GM18907 (cell line): ENCODE measurements at regions not wholly inside any gene's neighbourhood (a gene's known extent, or its start where the extent isn't known, plus 50 kb on each side); places are given as distances from the start of the nearest gene placed in this dataset.

Experiments
- ATAC-seq: cut with Tn5 transposase; IDR thresholded peaks from one replicate; pipeline ENCODE4 v1.9.1; 2021; ENCODE audit warnings: mild to moderate bottlenecking, moderate library complexity; ENCODE audit not compliant: unreplicated experiment

DNA sequence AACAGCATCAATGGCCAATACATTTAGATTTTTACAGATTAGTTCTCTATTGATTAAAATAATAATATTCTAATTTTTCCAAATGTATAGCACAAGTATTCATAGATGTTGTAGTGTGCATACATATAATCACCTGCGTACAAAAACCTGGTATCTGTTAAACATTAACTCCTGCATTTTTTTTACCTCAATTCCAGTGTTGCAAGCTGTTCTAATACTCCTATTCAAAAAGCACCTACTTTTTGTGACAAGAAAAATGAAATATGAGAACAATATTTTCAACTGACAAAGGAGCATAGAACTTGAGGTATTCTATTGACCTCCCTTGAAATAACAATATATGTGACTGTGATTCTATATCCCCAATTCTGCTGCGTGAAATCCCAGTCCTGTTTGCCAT is 422.9 kb upstream of the PCDH20 start:
- ATAC-seq = no peak

DNA sequence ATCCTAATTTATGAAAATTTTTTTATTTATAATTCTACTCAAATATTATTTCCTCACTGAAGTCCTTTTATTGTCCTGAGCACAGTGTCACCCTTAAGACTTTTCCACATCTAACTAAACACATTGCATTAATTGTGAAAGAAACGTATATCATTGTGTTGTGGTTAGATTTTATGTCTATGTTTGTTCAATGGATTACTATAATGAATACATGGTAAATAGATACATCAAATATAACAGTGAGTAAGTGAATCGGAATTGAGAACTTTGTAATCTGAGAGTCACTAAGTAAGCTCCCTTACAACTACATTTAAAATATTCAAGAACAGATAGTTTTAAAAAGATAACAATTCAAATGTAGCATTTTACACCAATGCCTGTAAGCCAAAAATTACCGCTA is 417.6 kb upstream of the PCDH20 start:
- no peak for ATAC-seq

DNA sequence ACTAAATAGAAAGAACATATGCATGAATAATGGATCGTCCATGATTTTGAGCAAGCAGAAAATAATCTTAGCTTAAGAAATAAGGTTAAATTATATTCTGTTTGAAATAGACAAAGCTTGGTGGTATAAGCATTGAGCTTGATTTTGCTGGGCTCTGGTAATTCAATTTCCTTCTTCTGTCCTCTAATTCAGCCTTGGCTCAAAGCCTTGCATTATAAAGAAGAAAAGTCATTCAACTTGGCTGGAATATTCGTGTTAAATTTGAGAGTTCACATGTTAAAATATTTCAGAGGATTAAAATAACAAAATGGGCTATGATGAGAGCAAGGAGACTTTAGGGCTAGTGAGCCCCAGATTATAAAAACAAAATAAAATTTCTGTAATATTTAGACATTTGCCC is 415.4 kb upstream of the PCDH20 start:
- no peak for ATAC-seq

DNA sequence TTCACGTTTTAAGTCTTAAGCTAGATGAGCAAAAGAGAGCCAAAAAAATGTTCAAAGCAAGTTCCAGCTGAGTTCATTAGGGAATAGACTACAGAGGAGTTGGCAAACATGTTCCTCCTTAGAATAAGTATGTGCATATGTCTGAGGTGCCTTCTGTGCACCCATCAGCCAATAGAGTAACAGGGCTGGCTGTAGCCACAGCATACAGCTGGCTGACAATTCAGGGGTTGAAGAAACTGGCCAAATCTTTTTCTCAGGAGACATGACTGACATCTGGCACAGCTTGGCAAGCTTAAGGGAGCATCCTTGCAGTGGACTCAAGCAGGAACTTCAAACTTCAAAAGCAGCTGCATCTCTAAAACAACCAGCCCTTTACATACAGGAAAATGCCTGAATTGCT is 414.8 kb upstream of the PCDH20 start:
- ATAC-seq = no peak

DNA sequence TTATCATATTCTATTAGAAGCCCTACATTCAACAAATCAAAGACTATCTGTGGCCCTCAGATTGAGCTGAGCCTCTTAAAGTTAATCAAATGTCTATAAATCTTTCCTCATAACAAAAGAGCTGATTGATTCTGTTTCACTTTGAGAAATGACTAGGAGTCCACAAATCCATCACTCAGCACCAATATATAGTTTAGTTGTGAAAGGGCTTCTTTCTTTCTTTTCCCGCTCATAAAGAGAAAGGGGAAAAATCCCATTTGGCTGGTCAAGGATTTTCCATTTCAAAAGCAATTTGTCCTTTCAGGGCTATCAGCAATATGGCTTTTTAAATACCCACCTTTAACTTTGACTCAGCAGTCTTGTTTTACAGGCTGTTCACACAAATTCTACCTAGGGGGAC is 408.5 kb upstream of the PCDH20 start:
- no peak for ATAC-seq

DNA sequence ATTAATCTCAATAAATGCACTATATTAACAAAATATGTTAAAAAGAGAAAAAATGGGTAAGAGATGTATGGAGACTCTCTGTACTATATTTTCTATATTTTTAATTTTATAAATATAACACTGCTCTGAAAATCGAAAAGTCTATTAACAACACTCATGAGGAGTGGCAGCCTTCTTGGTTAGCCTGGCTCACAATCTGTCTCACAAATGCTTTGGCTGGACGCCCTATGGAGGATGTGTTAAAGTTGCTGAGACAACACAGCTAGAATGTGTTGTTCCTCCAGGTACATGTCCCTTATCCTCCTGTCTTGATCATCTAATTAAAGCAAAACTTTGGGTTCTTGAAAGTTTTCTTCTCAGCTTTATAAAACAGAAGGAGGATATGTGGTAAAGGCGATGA is 396.6 kb upstream of the PCDH20 start:
- ATAC-seq = no peak

DNA sequence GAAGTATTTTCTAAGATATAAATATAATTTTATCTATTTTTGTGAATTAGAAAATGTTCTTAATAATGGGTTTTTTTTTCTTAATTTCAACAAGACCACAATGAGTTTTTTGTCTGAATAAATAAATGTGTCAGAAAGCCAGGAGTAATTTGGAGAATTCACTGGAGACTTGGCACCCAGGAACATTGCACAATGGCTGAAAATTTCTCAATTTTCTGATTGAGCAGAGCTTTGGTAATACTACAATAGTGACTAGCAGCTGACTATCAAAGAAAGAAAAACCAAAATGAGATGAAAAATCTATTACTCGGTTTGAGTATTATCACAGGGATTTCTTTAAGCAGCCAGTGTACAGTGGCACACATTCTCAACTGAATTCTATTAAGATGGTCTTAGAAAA is 394.4 kb upstream of the PCDH20 start:
- no peak for ATAC-seq

DNA sequence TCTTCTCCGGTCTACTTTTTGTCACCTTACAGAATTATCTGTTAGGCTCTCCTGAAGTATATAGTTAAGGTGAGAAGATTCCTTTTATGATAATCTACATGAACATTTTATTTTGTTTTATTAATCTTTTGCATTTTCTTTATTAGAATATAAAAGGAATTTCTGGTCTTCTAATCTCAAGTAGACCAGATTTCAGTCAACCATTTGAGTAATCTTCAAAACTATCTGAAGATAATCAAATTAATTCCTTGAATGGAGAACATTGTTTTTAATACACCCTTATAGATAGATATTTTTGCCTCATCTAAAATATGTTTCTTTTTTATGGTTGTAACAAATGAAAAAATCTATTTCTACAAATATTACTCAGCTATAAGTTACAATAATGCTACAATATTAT is 381.7 kb upstream of the PCDH20 start:
- no peak for ATAC-seq

DNA sequence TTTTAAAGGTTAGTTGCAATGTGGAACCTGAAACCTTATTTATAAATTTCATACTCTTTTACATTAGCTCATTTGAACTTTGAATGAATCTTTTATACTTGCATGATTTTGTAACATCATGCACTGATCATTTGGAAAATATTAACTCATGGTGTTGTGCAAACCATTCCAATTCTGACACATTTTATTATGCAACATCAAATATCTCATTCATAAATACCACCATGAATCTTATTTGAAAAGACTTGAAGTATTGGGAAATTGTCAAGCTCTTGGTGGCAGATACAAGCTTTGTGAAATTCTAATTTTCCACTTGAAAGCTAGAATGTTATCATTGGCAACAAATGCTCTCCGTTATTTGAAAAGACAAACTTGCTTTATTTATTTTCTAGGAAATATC is 379.9 kb upstream of the PCDH20 start:
- no peak for ATAC-seq

DNA sequence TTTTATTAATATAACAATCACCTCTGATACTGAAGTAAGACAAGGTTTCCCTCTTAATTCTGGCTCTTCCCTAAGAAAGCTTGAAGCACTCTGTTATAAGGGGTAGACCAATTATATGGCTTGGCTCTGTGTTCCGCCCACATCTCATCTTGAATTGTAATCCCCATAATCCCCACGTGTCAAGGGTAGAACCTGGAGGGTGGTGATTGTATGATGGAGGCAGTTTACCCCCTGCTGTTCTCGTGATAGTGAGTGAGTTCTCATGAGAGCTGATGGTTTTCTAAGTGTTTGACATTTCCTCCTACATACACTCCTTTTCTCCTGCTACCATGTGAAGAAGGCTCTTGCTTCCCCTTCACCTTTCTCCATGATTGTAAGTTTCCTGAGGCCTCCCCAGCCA is 363.8 kb upstream of the PCDH20 start:
- no peak for ATAC-seq

DNA sequence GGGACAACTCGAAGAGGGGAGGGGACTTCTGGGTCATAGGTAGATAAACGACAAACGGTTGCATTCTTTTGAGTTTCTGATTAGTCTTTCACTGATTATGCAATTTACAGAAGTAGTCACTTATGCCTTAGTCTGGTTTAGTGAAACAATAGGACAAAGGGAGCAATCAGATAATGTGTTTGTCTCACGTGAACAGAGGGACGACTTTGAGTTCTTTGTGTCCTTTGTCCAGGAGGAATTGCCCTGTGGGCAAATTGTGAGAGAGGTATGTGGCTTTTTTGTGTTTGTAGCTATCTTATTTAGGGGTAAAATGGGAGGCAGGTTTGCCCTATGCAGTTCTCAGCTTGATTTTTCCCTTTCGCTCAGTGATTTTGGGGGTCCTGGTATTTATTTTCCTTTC is 362.9 kb upstream of the PCDH20 start:
- ATAC-seq = no peak

DNA sequence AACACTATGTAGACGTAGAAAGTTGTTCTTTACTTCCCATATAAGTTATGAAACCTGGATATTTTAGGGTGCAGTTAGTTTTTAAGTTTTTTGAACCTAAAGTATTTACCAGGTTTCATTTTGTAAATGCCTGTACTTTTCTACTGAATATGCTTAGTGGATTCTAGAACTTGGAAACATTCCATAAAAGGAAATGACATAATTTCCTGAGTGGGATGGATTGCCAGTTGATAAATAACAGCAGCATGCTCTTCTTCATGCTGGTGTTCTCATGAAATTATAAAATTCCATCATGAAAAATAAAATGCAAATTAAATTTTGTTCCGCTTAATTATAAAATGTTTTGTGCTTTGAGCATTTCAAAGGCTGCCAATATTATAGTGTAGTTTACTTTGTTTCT is 362.2 kb upstream of the PCDH20 start:
- no peak for ATAC-seq

DNA sequence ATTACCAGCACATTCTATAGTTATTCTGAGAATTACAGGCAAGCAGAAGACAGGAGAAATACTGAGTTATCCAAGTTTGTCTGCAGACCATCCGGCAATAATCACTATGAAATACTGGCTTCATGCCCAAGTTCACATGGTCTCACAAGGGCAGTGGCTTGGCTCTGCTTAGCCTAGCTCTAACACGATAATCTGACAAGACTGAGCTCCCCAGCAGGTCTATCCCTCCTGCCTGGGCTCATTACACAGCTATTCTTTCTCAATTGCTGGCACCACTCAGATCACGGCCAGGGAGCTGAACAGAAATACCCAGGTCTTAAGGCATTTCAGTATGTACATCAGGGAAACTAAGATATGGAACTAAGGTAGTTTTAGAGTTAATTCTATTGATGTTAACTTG is 361.6 kb upstream of the PCDH20 start:
- ATAC-seq = no peak

DNA sequence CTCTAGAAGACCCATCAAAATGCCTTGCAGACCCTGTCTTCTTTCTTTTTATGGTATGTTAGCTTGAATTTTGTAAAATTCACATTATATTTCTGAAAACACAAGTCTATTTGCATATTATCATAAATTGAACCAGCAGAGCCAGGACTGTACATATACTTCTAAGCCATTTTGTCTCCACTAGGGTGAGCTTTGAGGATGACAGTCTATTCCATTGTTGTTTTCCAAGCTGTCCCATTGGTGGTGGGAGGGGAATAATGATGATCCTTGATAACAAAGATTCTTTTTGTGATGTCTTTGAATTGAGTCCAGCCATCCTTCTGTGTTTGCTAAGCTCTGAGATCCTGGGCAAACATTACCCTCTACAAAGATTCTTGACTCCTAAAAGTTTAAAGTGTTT is 359.3 kb upstream of the PCDH20 start:
- ATAC-seq = no peak

DNA sequence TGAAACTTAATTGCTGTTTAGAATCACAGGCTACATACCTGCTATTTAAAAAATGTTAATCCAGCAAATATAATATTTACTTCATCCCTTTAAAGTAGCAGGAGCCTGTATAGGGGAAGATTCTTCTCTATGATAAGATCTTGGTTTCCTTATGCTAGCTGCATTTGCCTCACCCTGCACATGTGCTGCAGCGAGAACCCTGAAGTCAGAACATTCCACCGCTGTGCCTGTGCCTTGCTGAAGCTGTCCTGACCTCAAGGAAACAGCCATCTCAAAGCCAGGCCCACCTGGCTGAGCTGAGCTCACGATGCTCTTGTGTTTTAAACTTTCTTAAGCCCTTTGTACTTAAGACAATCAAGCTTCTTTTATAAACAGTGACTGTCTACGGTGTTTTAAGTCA is 355.0 kb upstream of the PCDH20 start:
- no peak for ATAC-seq

DNA sequence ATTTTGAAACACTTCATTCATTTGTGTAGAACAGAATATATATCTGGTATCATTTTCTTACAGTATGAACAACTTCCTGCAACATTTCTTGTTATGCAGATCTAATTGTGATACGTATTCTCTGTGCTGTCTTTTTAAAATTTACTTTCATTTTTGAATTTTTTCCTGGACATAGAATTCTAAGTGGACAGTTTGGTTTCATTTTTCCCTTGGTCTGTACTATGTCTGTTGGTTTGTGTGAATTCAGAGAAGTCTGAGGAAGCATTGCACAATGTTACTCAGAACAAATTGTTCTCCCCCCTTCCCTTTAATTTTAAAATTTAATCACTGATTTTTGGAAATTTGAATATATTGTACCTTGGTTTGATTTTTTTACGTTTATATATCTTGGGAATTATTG is 352.5 kb upstream of the PCDH20 start:
- no peak for ATAC-seq

DNA sequence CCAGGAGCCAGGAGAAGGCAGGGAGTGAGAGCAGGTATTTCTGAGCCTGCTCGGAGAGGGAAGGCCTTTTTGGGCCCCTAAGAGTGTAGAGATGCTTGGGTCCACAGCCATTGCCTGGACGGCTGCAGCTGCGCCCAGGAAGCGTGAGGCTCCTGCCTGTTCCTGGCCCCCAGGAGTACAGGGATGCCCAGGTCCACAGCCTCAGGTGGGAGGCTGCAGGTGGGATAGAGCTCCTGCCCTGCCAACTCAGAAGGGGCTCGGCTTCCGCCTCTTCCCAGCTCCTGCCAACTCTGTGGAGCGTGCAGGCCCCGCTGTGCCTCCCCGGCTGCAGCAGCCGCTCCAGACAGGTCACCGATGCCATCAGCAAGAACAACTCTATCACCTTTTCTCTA is 351.0 kb upstream of the PCDH20 start:
- ATAC-seq = no peak

DNA sequence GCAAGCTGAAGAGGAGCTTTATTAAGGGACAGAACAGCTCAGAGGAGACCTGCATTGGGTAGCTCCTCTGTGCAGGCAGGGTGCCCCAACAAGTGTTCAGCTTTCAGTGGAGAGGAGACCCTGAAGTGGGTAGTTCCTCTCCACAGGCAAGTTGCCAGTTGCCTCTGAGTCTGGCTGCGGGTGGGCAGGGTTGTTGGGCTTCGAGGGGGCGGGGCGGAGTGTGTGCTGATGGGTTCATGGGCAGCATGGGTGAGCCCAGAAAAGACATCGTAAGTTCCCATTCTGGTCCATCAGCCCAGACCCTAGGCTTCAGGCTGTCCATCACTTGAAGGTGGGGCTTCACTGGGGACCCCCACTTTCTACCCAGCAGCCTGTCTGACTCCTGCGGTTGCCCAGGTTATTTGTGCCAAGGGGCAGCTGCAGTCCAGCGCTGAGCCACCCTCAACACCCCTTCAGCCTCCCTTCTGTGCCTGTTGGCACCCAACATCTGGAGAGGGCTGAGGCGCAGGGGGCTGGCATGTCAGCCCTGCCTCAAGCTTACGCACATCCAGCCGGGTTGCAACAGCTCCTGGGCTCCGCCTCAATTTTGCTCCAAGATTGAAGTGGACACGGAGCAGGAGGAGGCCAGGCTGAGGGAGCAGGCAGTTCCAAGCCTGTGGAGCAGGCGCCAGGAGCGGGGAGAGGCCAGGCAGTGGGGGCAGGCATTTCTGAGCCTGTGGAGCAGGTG is 350.5 kb upstream of the PCDH20 start:
- no peak for ATAC-seq

DNA sequence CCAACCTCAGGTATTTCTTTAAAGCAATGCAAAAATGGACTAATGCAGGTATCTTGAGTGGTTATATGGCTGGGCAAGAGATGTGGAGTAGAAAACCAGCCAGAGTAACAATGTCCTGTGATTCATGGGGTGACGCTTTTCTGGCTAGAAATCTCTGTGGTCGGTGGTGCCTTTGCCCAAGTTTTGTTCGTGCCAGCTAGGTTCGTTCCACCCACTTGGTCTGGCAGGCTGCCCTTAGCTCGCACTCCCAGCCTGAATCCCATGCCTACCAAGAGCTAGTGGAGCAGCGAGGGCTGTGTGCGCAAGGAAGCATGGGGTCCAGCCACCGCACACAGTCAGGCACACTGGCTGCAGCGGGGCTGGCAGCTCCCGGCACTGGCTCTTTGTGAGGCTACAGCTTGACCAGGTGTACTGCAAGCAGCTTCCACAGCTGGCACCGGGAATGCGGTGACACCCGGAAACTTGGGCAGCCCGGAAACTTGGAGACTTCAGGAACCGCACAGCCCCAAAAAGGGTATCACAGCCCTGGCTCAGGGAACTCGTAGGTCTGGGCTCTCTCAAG is 349.6 kb upstream of the PCDH20 start:
- ATAC-seq = no peak

DNA sequence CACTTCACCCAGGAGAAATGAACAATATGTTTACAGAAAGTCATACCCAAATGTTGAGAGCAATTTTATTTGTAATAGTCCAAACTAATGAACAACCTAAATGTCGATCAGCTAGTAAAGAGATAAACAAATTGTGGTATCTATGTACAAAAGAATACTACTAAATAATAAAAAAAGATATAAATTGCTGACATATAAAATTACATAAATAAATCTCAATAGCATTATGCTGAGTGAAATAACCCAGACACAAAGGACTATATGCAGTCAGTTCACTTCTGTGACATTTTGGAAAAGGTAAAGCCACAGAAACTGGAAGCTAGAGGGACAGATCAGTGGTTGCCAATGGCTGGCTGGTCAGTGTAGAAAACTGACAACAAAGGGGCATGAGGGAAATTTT is 346.0 kb upstream of the PCDH20 start:
- no peak for ATAC-seq

DNA sequence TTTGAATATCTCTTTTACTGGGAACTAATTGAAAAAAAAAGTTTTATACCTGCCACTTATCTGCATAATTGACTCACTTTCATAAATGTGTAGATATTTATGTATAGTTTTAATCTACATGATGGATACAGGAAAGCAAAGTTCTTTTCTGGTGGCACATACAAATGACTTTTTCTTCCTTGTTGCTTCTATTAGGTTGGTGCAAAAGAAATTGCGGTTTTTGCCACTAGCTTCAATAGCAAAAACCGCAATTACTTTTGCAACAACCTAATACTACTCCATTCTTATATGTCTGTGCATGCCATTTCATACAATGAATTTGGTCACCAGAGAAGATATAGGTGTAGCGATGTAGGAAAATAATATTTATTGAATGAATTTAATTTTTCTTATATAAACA is 344.5 kb upstream of the PCDH20 start:
- no peak for ATAC-seq

DNA sequence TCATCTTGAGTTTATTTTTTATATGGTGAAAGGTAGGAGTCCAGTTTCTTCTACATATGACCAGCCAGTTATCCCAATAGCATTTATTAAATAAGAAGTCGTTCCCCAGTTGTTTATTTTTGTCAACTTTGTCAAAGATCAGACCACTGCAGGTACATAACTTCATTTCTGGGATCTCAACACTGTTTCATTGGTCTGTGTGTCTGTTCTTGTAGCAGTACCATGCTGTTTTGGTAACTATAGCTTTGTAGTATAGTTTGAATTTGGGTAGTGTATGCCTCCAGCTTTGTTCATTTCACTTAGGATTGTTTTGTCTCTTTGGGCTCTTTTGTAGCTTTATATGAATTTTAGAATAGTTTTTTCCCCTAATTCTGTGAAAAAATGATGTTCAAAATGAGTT is 340.4 kb upstream of the PCDH20 start:
- ATAC-seq = no peak

DNA sequence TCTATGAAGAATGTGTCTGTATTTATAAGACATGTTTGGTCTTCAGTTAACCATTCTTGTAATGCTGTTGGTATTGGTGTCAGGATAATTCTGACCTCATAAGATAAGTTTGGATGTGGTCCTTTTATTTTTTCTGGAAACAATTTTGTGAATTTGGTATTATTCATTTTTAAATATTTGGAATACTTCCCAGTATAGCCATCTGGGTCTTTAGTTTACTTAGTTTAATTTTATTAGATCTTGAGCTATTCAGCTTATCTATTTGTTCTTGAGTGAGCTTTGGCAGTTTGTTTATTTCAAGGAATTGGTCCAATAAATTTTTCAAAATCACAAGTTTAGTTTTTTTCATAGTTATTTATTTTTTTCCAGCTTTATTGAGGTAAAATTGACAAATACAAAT is 335.4 kb upstream of the PCDH20 start:
- ATAC-seq = no peak
